ENCODE measurements at regions not wholly inside any gene's neighbourhood (a gene's known extent, or its start where the extent isn't known, plus 50 kb on each side); places are given as distances from the start of the nearest gene placed in this dataset.

DNA sequence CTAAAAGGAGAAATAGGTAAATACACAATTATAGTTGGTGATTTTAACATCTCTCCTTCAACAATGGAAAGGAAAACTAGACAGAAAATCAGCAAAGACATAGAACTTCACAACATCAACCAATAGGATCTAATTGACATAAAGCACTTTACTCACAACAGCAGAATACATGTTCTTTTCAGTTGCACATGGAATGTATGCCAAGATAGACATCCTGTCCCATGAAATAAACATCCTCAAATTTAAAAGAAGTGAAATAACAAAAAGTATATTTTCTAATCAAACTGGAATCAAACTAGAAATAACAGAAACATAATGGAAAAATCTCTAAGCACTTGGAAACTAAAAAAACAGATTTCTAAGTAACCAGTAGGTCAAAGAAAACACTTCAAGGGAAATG is 296.2 kb upstream of the RGS6 start (continued):
- TF ChIP-seq, protein P1, sequence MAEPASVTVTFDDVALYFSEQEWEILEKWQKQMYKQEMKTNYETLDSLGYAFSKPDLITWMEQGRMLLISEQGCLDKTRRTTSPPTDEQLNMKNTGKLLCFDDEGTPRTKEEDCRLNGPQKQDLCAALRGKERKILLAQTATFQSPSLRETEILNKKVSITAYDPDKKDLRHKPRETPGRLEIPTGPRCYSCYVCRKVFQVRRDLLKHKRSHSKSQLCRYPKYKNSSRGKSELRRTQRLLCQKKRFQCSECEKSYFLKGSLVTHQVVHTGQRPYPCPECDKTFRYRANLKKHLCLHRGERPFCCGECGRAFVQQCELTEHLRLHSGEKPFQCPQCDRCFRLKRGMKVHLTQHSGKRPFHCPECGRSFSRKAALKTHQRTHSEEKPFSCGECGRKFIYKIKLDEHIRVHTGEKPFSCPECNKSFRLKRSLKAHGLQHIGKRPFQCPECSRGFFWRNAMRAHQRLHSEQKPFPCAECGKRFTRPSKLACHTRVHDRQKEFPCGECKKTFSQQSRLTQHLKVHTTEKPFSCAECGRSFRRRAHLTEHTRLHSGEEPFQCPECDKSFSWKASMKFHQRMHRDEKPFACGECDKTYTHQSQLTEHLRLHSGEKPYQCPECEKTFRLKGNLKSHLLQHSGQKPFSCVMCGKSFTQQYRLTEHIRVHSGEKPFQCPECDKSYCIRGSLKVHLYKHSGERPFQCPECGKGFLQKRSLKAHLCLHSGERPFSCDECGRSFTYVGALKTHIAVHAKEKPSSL (CRISPR knock-in tag; conservative IDR thresholded peaks at IDR 0.05), result no peak
- TF ChIP-seq, protein P2, sequence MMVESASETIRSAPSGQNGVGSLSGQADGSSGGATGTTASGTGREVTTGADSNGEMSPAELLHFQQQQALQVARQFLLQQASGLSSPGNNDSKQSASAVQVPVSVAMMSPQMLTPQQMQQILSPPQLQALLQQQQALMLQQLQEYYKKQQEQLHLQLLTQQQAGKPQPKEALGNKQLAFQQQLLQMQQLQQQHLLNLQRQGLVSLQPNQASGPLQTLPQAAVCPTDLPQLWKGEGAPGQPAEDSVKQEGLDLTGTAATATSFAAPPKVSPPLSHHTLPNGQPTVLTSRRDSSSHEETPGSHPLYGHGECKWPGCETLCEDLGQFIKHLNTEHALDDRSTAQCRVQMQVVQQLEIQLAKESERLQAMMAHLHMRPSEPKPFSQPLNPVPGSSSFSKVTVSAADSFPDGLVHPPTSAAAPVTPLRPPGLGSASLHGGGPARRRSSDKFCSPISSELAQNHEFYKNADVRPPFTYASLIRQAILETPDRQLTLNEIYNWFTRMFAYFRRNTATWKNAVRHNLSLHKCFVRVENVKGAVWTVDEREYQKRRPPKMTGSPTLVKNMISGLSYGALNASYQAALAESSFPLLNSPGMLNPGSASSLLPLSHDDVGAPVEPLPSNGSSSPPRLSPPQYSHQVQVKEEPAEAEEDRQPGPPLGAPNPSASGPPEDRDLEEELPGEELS (CRISPR knock-in tag; IDR thresholded peaks at IDR 0.05), result no peak
- TF ChIP-seq, protein P3, sequence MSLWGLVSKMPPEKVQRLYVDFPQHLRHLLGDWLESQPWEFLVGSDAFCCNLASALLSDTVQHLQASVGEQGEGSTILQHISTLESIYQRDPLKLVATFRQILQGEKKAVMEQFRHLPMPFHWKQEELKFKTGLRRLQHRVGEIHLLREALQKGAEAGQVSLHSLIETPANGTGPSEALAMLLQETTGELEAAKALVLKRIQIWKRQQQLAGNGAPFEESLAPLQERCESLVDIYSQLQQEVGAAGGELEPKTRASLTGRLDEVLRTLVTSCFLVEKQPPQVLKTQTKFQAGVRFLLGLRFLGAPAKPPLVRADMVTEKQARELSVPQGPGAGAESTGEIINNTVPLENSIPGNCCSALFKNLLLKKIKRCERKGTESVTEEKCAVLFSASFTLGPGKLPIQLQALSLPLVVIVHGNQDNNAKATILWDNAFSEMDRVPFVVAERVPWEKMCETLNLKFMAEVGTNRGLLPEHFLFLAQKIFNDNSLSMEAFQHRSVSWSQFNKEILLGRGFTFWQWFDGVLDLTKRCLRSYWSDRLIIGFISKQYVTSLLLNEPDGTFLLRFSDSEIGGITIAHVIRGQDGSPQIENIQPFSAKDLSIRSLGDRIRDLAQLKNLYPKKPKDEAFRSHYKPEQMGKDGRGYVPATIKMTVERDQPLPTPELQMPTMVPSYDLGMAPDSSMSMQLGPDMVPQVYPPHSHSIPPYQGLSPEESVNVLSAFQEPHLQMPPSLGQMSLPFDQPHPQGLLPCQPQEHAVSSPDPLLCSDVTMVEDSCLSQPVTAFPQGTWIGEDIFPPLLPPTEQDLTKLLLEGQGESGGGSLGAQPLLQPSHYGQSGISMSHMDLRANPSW (CRISPR knock-in tag; conservative IDR thresholded peaks at IDR 0.05; ENCODE audit: low read depth), result no peak
- TF ChIP-seq, protein P4, sequence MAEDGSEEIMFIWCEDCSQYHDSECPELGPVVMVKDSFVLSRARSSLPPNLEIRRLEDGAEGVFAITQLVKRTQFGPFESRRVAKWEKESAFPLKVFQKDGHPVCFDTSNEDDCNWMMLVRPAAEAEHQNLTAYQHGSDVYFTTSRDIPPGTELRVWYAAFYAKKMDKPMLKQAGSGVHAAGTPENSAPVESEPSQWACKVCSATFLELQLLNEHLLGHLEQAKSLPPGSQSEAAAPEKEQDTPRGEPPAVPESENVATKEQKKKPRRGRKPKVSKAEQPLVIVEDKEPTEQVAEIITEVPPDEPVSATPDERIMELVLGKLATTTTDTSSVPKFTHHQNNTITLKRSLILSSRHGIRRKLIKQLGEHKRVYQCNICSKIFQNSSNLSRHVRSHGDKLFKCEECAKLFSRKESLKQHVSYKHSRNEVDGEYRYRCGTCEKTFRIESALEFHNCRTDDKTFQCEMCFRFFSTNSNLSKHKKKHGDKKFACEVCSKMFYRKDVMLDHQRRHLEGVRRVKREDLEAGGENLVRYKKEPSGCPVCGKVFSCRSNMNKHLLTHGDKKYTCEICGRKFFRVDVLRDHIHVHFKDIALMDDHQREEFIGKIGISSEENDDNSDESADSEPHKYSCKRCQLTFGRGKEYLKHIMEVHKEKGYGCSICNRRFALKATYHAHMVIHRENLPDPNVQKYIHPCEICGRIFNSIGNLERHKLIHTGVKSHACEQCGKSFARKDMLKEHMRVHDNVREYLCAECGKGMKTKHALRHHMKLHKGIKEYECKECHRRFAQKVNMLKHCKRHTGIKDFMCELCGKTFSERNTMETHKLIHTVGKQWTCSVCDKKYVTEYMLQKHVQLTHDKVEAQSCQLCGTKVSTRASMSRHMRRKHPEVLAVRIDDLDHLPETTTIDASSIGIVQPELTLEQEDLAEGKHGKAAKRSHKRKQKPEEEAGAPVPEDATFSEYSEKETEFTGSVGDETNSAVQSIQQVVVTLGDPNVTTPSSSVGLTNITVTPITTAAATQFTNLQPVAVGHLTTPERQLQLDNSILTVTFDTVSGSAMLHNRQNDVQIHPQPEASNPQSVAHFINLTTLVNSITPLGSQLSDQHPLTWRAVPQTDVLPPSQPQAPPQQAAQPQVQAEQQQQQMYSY (CRISPR knock-in tag; IDR thresholded peaks at IDR 0.05), result no peak
- no peak for TF ChIP-seq TCF7 (CRISPR knock-in tag; IDR thresholded peaks at IDR 0.05; ENCODE audit: low read depth)
- TF ChIP-seq OVOL2 (CRISPR knock-in tag; IDR thresholded peaks at IDR 0.05; ENCODE audit: borderline replicate concordance), result no peak
- TF ChIP-seq ZNF671 (CRISPR knock-in tag; IDR thresholded peaks at IDR 0.05), result no peak

DNA sequence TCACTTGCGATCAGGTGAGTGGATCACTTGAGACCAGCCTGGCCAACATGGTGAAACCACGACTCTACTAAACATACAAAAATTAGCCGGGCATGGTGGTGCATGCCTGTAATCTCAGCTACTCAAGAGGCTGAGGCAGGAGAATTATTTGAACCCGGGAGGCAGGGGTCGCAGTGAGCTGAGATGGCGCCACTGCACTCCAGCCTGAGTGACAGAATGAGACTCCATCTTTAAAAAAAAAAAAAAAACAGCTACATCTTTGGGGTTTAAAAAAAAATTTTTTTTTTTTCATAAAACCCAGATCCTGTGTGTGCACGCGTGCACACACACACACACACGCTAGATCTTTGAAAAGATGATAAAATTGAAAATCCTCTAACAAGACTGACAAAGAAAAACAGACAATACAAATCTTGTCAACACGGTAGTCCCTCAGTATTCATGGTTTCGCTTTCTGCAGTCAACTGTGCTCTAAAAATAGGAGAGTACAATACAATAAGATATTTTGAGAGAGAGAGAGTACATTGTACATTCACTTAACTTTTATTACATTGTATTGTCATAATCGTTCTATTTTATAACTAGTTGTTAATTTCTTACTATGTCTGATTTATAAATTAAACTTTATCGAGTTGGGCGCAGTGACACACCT is 295.3 kb upstream of the RGS6 start:
- Mint-ChIP-seq H3K9me3 (peaks cover 7% of the 10 kb centered on the region), H3K27ac (no peak overlapping the region), H3K4me1 (peaks cover 6% of the 10 kb centered on the region), H3K36me3 (peaks cover 20% of the 10 kb centered on the region), H3K27me3 (ENCODE audit: low read depth) (no peaks in the 10 kb centered on the region), H3K4me3 (no peak overlapping the region)
- no peak for DNase-seq (ENCODE audit: low spot score)
- CTCF ChIA-PET, result interaction anchor here (0.7 to 1.0 kb wide), 2 partner anchors 10 to 46 kb away, joined by 3 read pairs; no protein-coding TSS in a partner anchor
- ATAC-seq, result no peak
- POLR2A ChIA-PET, result no interaction called here
- TF ChIP-seq ZNF671 (CRISPR knock-in tag; IDR thresholded peaks at IDR 0.05) (no peak), ZNF396 (CRISPR knock-in tag; IDR thresholded peaks at IDR 0.05; ENCODE audit: borderline replicate concordance) (no peak), NFATC4 (CRISPR knock-in tag; IDR thresholded peaks at IDR 0.05) (no peak), ZNF219 (CRISPR knock-in tag; IDR thresholded peaks at IDR 0.05; ENCODE audit: borderline replicate concordance) (no peak), TEAD4 (CRISPR knock-in tag; IDR thresholded peaks at IDR 0.05) (no peak), ZNF317 (CRISPR knock-in tag; IDR thresholded peaks at IDR 0.05; ENCODE audit: borderline replicate concordance, low read depth) (no peak)
- TF ChIP-seq, protein P5, sequence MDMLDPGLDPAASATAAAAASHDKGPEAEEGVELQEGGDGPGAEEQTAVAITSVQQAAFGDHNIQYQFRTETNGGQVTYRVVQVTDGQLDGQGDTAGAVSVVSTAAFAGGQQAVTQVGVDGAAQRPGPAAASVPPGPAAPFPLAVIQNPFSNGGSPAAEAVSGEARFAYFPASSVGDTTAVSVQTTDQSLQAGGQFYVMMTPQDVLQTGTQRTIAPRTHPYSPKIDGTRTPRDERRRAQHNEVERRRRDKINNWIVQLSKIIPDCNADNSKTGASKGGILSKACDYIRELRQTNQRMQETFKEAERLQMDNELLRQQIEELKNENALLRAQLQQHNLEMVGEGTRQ (CRISPR knock-in tag; IDR thresholded peaks at IDR 0.05), result no peak
- TF ChIP-seq, protein P6, sequence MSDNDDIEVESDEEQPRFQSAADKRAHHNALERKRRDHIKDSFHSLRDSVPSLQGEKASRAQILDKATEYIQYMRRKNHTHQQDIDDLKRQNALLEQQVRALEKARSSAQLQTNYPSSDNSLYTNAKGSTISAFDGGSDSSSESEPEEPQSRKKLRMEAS (CRISPR knock-in tag; IDR thresholded peaks at IDR 0.05), result no peak
- TF ChIP-seq, protein P7, sequence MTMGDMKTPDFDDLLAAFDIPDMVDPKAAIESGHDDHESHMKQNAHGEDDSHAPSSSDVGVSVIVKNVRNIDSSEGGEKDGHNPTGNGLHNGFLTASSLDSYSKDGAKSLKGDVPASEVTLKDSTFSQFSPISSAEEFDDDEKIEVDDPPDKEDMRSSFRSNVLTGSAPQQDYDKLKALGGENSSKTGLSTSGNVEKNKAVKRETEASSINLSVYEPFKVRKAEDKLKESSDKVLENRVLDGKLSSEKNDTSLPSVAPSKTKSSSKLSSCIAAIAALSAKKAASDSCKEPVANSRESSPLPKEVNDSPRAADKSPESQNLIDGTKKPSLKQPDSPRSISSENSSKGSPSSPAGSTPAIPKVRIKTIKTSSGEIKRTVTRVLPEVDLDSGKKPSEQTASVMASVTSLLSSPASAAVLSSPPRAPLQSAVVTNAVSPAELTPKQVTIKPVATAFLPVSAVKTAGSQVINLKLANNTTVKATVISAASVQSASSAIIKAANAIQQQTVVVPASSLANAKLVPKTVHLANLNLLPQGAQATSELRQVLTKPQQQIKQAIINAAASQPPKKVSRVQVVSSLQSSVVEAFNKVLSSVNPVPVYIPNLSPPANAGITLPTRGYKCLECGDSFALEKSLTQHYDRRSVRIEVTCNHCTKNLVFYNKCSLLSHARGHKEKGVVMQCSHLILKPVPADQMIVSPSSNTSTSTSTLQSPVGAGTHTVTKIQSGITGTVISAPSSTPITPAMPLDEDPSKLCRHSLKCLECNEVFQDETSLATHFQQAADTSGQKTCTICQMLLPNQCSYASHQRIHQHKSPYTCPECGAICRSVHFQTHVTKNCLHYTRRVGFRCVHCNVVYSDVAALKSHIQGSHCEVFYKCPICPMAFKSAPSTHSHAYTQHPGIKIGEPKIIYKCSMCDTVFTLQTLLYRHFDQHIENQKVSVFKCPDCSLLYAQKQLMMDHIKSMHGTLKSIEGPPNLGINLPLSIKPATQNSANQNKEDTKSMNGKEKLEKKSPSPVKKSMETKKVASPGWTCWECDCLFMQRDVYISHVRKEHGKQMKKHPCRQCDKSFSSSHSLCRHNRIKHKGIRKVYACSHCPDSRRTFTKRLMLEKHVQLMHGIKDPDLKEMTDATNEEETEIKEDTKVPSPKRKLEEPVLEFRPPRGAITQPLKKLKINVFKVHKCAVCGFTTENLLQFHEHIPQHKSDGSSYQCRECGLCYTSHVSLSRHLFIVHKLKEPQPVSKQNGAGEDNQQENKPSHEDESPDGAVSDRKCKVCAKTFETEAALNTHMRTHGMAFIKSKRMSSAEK (CRISPR knock-in tag; IDR thresholded peaks at IDR 0.05; ENCODE audit: borderline replicate concordance), result no peak
- TF ChIP-seq, protein P8, sequence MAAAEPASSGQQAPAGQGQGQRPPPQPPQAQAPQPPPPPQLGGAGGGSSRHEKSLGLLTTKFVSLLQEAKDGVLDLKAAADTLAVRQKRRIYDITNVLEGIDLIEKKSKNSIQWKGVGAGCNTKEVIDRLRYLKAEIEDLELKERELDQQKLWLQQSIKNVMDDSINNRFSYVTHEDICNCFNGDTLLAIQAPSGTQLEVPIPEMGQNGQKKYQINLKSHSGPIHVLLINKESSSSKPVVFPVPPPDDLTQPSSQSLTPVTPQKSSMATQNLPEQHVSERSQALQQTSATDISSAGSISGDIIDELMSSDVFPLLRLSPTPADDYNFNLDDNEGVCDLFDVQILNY (CRISPR knock-in tag; IDR thresholded peaks at IDR 0.05), result no peak

Measured in WTC11 (cell line).